Activated CD8-positive, alpha-beta memory T cell treated with anti-CD3 and anti-CD28 coated beads, Interleukin-2, amount 50 U/mL, for 24 hours (primary cell): ENCODE measurements at regions not wholly inside any gene's neighbourhood (a gene's known extent, or its start where the extent isn't known, plus 50 kb on each side); places are given as distances from the start of the nearest gene placed in this dataset.
"Not testable (repeated sequence)": the region's sequence is repeated elsewhere in the genome, so short reads cannot be mapped to it uniquely, and the experiment has no call there.

Experiments used
- DNase-seq: peaks from one replicate; pipeline ENCODE4 v3.0.0-alpha.2; 2020; ENCODE audit errors: extremely low read depth

GRCh38 chr20:53800418-53800817, 206.8 kb upstream of the ZNF217 start:
- DNase-seq = no peak

- no peak for DNase-seq
Measured at GRCh38 chr20:53797085-53797484, 203.4 kb upstream of the ZNF217 start.

- no peak for DNase-seq
Measured at GRCh38 chr20:53795170-53795569, 201.5 kb upstream of the ZNF217 start.

- DNase-seq = no peak
Measured at GRCh38 chr20:53794529-53795115, 201.0 kb upstream of the ZNF217 start.

GRCh38 chr20:53793783-53794383, 200.2 kb upstream of the ZNF217 start:
- no peak for DNase-seq

- DNase-seq = no peak
Measured at GRCh38 chr20:53792946-53793536, 199.4 kb upstream of the ZNF217 start.

- no peak for DNase-seq
Measured at GRCh38 chr20:53789989-53790675, 196.5 kb upstream of the ZNF217 start.

- no peak for DNase-seq
Measured at GRCh38 chr20:53788253-53789022, 194.8 kb upstream of the ZNF217 start.

- DNase-seq = not testable (repeated sequence)
Measured at GRCh38 chr20:53787491-53787931, 193.9 kb upstream of the ZNF217 start.

GRCh38 chr20:53786445-53787267, 193.0 kb upstream of the ZNF217 start:
- DNase-seq = no peak

- DNase-seq = no peak
Measured at GRCh38 chr20:53786071-53786444, 192.4 kb upstream of the ZNF217 start.

- no peak for DNase-seq
Measured at GRCh38 chr20:53785320-53785719, 191.7 kb upstream of the ZNF217 start.

GRCh38 chr20:53783768-53784167, 190.1 kb upstream of the ZNF217 start:
- DNase-seq = no peak

GRCh38 chr20:53782612-53783246, 189.1 kb upstream of the ZNF217 start:
- no peak for DNase-seq

GRCh38 chr20:53779822-53780221, 186.2 kb upstream of the ZNF217 start:
- DNase-seq = no peak

GRCh38 chr20:53778736-53779135, 185.1 kb upstream of the ZNF217 start:
- DNase-seq = no peak

- no peak for DNase-seq
Measured at GRCh38 chr20:53778041-53778516, 184.4 kb upstream of the ZNF217 start.

- not testable (repeated sequence) for DNase-seq
Measured at GRCh38 chr20:53777402-53777801, 183.8 kb upstream of the ZNF217 start.

GRCh38 chr20:53776858-53777257, 183.2 kb upstream of the ZNF217 start:
- DNase-seq = no peak

- no peak for DNase-seq
Measured at GRCh38 chr20:53774461-53775203, 181.0 kb upstream of the ZNF217 start.
